ENCODE measurements at regions not wholly inside any gene's neighbourhood (a gene's known extent, or its start where the extent isn't known, plus 50 kb on each side); places are given as distances from the start of the nearest gene placed in this dataset.

DNA sequence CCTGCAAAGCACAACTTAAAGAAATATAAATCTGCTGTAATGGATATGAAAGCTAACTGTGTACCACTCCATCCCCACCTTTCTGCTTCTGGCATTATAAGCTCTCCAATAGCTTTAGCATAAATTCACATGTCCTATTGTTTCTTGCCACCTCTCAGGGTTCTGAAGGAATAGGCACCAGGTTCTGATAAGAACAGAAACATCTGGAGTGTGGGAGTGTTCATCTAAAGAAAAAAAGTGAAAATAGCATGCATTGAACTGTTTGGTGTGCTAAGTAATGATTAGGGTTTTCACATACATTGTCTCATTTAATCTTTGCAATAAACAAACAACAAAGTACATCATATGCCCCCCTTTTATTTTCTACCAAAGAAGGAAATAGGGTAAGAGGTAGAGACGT, 72.3 kb downstream of the FAM76B start:
- no peak for DNase-seq

- DNase-seq, result no peak
Observed at GRCh38 chr11:95716266-95716665, 73.3 kb downstream of the FAM76B start.

DNA sequence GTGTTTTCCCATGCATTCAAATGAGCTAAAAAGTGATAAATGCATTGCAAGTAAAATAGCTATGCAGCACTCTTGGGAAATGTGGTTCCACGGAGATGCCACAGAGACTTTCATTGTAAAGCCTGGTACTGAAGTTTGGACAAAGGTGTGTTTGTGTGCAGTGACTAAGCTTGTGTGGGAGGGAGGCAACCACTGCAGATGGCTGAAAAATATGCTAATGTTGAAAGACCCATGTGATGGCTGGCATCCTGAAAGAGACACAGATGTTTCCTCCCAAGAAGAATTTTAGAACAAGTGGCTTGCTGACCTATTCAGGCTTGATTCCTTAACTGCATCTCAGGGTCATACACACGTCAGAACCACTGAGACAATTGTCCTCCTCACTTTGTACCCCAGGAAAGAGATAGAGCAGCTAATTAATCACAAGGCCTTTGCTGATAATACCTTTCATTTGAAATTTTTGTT, 73.8 kb downstream of the FAM76B start:
- peak; percentile 20 for DNase-seq

- DNase-seq, result no peak
Observed at GRCh38 chr11:95714843-95715776, 74.5 kb downstream of the FAM76B start.

DNA sequence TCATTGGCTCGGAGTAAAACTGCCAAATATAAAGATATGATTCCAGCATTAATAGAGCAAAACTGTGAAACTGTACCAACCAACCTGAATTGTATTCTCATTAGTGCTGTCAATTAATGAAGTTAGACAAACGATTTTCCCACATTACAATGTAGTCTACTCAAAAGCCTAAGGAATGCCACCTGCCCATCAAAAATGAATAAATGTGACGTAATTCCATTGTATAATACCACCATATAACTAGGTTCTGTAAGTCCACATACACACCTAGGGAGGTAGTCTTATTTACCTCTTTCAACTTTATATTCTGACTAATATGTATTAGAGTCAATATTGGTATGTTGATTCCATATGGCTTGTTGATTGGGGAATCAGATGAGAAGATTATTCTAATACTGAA, 76.2 kb downstream of the FAM76B start:
- DNase-seq, result no peak

DNA sequence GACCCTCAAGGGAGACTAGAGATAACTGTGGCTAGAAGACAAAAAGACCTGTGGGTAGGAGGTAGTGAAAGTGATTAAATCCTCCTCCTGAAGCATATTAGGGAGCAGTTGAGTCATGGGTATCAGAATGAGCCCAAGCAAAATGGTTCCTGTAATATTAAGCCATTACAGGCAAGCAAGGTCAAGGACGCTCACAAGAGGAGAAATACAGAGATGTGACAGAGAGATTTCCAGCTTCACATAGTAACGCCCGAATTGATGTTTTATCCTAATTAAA, 77.7 kb downstream of the FAM76B start:
- DNase-seq, result no peak

- DNase-seq, result no peak
Observed at GRCh38 chr11:95711162-95711944, 78.2 kb downstream of the FAM76B start.

DNA sequence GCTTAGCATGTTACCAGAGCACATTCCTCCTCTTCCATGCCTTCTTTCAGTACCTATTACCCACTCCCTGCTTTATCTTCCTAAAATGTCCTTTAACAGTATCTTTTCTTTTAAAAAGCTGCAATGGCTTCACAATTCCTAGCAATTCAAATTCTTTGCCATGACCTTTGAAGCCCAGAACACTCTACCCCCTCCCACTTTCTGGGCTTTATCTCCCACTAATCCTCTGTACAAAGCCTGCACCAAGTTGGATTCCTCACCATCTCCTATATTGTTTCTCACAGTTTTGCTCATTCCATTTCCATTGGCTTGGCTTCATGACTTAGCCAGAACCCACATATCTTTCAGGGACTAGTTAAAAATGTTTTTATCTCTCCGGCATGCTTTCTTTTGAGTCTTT, 80.9 kb downstream of the FAM76B start:
- DNase-seq, result no peak

DNA sequence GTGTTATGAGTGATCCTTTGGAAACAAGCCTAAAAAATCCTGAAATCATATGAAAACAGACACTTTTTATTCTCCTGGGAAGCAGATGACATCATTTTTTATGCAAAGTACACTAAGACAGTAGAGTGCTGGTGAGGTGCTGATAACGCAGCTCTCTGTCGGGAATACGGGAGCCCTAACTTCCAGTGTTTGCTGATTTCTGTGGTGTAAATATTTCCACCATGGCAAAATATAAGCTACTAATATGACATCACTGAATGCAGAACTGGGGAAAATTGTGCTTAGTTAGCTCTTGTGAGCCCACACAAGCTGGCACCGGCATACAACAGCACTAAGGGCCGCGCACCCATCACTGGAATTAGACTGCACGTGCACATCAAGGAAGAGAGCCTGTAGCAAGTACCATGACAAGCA, 82.6 kb downstream of the FAM76B start:
- DNase-seq, result no peak

GRCh38 chr11:95705485-95706124, 84.0 kb downstream of the FAM76B start:
- DNase-seq, result peak; percentile 83

DNA sequence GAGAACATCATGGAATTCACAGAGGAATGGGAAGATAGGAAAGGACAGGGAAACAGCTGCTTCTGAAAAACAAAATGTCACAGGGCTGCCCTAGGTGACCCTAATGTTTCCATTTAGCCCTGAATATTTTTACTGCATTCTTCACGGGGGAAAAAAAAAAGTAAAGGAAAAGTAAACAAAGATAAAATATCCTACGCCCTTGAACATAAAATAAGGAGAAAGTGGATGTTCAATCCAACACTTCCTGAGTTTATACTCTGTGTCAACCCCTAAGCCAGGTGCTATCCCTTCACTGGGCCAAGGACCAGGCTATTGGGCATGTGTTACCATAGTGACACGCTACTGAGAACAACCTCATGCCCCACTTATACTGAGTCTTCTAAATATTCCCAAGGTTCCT, 84.7 kb downstream of the FAM76B start:
- DNase-seq, result no peak

DNA sequence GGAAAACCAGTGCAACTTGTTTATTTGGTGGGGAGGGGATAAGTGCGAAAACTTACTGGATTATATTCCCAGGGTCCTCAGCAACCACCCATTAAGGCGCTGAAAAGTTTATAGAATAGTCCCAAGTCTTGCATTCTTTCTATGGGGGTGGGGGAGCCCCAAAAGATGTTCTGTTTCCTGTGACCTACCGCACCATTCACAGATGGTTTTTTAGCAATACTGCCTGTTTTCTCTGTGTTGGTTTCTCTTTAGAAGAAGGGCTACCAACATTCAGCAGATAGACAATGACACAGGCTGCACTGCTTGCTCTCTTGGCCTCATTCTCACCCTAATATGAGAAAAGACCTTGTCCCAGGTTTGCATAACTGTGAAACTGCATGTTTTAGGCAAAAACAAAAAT, 86.5 kb downstream of the FAM76B start:
- DNase-seq, result no peak

GRCh38 chr11:95702526-95702925, 87.1 kb downstream of the FAM76B start:
- no peak for DNase-seq

DNA sequence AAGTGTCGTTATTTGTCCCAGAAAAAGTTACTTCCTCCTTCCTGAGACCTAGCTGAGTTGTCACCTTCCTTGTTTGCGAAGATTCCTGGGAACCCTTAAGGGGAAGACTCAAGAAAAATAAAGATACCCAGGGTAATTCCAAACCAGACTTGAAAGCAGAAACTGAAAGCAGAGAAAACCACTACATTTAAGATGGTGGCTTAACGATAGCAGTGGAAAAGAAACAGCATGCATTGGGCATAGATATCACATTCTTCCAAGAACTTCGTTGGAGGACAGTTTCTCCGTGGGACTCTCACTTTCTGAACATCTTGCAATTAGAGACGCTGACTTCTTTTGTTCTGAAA, 89.1 kb downstream of the FAM76B start:
- no peak for DNase-seq

- no peak for DNase-seq
Observed at GRCh38 chr11:95699631-95700470, 89.7 kb downstream of the FAM76B start.

DNA sequence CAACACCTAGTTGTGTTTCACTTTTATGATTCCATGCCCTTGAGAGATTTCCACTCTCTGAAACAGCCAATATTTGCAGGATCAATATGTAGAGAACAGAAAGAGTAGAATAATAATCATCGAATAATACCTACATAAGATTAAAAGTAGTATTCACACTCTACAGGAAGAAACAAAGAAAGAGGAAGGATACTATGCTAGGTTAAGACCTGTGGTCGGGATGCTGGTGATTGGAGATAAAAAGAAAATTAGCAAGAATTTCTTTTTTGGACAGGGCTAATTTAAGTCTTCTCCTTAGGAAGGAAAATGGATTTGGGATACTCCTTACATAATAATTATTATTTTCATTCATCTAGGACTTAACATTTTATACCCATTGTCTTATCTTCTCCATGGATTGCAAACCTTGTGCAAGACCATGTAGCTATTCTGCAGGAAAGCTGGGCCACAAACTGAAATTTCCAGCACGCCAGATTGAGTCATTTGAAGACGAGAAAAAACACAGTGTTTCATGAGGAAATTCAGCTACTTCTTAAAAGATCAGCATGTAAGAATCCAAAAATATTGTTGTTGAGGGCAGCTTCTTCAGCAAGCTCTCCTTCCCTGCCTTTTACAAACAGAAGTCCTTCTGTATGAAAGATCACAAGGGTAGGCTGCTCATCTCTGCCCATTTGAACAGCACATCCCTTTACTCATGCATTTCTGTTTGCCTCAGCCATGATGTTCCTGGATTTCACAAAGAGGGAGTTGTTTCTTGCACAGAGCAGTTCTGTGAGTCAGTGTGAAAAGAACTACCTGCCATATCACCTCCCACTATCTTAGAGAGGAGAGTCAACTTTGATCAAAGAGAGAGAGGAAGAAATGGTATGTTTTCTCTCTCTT, 90.7 kb downstream of the FAM76B start:
- no peak for DNase-seq

DNA sequence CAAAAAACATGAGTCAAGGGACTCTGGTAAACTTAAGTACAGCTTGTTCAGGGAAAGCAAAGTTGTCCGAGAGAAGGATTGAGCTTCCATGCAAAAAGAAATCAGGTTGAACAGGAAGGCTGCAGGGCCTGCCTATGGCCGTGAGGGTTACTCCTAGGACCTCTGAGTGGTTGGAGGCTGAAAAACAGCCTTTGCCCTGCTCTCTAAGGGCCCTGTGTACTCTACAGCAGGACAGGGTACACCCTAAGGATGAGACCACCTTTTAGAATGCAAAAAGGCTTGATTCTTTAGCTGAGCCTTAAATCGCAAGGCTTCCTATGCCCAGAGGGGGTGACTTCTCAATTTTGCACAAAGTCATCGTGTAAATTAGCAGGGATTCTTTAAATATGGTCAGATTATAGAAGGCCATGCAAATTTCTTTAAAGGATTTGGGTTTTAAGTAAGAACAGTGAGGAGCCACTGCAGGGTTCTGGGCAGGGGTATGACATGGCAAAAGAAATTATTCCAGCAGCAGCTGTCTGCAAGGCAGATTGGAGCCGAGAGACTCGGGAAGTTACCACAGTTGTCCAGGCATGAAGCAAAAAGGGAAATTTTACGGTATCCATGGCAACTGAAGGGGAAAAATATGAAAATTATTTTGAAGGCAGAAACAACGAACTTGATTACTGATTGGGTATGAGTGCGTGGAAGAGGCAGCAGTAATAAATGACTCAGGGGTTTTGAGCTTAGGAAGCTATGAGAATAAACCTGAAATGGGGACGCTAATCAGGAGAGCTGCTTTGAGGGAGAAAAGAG, 91.8 kb downstream of the FAM76B start:
- DNase-seq, result no peak

DNA sequence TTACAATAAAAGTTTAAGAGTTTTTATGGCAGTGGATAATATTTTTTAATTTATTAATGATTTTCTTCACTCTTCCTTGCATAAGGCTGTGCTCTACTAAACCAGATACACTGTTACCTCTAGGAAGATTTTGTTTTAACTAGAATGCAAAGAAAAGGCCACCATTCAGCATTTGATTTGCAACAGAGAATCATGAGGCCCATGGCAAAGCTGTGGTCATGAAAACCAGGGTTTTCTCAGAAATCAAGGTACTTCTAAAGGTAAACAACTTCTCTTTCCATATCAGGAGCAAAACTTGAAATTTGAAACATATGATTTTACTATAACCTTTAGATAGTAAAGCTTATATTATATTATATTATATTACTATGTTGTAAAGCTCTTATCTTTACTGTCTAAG, 94.4 kb downstream of the FAM76B start:
- DNase-seq, result no peak

GRCh38 chr11:95693298-95693697, 96.3 kb downstream of the FAM76B start:
- no peak for DNase-seq

- DNase-seq, result no peak
Observed at GRCh38 chr11:95692526-95693260, 96.9 kb downstream of the FAM76B start.

All from activated CD4-positive, alpha-beta T cell treated with anti-CD3 and anti-CD28 coated beads, Interleukin-2, amount 50 U/mL, for 1 hour (primary cell).